CD14-positive monocyte (primary cell): ENCODE measurements at regions not wholly inside any gene's neighbourhood (a gene's known extent, or its start where the extent isn't known, plus 50 kb on each side); places are given as distances from the start of the nearest gene placed in this dataset.

Experiments
- DNase-seq, 3 donors: peaks; one replicate each; pipeline ENCODE4 v3.0.0-alpha.2; 2011 to 2022
- H2AFZ ChIP-seq: 2 replicates; pipeline ENCODE4 v1.6.0; 2012; ENCODE audit warnings: mild to moderate bottlenecking, low read depth, low read length, inconsistent platforms; ENCODE audit not compliant: insufficient read depth, poor library complexity, severe bottlenecking
- H3K27ac ChIP-seq, 2 donors: 1 replicate in 1 of 2; 2 replicates in 1 of 2; pipeline ENCODE4 v1.5.1; 2012 to 2013; ENCODE audit warnings: low read length in 2 of 2, control low read depth in 1 of 2, inconsistent platforms in 1 of 2, low read depth in 1 of 2, mild to moderate bottlenecking in 1 of 2
- H3K27me3 ChIP-seq, 2 donors: one replicate each; pipeline versions ENCODE4 v1.6.0 to v1.6.1; 2011 to 2013; ENCODE audit warnings: low read length in 2 of 2; ENCODE audit not compliant: control insufficient read depth in 2 of 2, insufficient read depth in 2 of 2
- H3K36me3 ChIP-seq, 2 donors: replicated peaks in 1 of 2; 1 replicate in 1 of 2; 2 replicates in 1 of 2; pipeline versions ENCODE4 v1.5.1 to v1.6.1; 2012 to 2013; ENCODE audit warnings: low read length in 2 of 2, control low read depth in 1 of 2, inconsistent platforms in 1 of 2, mild to moderate bottlenecking in 1 of 2; ENCODE audit not compliant: insufficient read depth in 2 of 2, control insufficient read depth in 1 of 2
- H3K4me1 ChIP-seq, 2 donors: 1 replicate in 1 of 2; 2 replicates in 1 of 2; pipeline versions ENCODE4 v1.5.1 to v1.6.1; 2012 to 2013; ENCODE audit warnings: low read length in 2 of 2, control low read depth in 1 of 2, inconsistent platforms in 1 of 2, mild to moderate bottlenecking in 1 of 2, moderate library complexity in 1 of 2; ENCODE audit not compliant: insufficient read depth in 2 of 2, control insufficient read depth in 1 of 2
- H3K4me2 ChIP-seq: replicated peaks from 2 replicates; pipeline ENCODE3; 2012; ENCODE audit warnings: low read length, moderate library complexity, mild to moderate bottlenecking; ENCODE audit not compliant: poor library complexity, severe bottlenecking; ENCODE audit errors: extremely low read depth
- H3K4me3 ChIP-seq, 3 experiments: fragments of 200-600 bp in 1 of 3; sonication (generic) in 1 of 3; replicated peaks in 1 of 3; 1 replicate in 2 of 3; 2 replicates in 1 of 3; pipeline ENCODE4 v1.5.1; 2011 to 2013; ENCODE audit warnings: low read length in 3 of 3, mild to moderate bottlenecking in 3 of 3, control low read depth in 2 of 3, low read depth in 2 of 3, inconsistent platforms in 1 of 3, moderate library complexity in 1 of 3
- H3K79me2 ChIP-seq: 2 replicates; pipeline ENCODE4 v1.6.0; 2012; ENCODE audit warnings: mild to moderate bottlenecking, control low read depth, inconsistent platforms, low read length, moderate library complexity; ENCODE audit not compliant: insufficient read depth
- H3K9ac ChIP-seq: 2 replicates; pipeline ENCODE4 v1.6.0; 2017; ENCODE audit warnings: low read length, mild to moderate bottlenecking; ENCODE audit not compliant: insufficient read depth, poor library complexity, severe bottlenecking
- H3K9me3 ChIP-seq, 2 donors: replicated peaks in 1 of 2; 1 replicate in 1 of 2; 2 replicates in 1 of 2; pipeline versions ENCODE4 v1.5.1 to v1.6.1; 2012 to 2013; ENCODE audit warnings: low read length in 2 of 2, control low read depth in 1 of 2; ENCODE audit not compliant: control insufficient read depth in 1 of 2, insufficient read depth in 1 of 2
- H4K20me1 ChIP-seq: 2 replicates; pipeline ENCODE4 v1.6.0; 2012; ENCODE audit warnings: mild to moderate bottlenecking, low read length, control low read depth, moderate library complexity; ENCODE audit not compliant: insufficient read depth
- H3K27ac Mint-ChIP-seq, 7 donors: one replicate each; pipeline ENCODE4 v1.8.0; 2020; ENCODE audit warnings: mild to moderate bottlenecking in 7 of 7, mixed read lengths in 7 of 7, moderate library complexity in 6 of 7, inconsistent platforms in 2 of 7
- H3K27me3 Mint-ChIP-seq, 3 donors: one replicate each; pipeline ENCODE4 v1.8.0; 2021 to 2022; ENCODE audit warnings: low read depth in 3 of 3, mild to moderate bottlenecking in 3 of 3, mixed read lengths in 3 of 3, moderate library complexity in 3 of 3, inconsistent platforms in 1 of 3
- H3K36me3 Mint-ChIP-seq, 2 donors: one replicate each; pipeline ENCODE4 v1.8.0; 2020; ENCODE audit warnings: mixed read lengths in 2 of 2, inconsistent platforms in 1 of 2, mild to moderate bottlenecking in 1 of 2
- H3K4me1 Mint-ChIP-seq: one replicate; pipeline ENCODE4 v1.8.0; 2020; ENCODE audit warnings: mild to moderate bottlenecking, mixed read lengths
- H3K4me3 Mint-ChIP-seq, 2 donors: one replicate each; pipeline ENCODE4 v1.8.0; 2020; ENCODE audit warnings: mild to moderate bottlenecking in 2 of 2, mixed read lengths in 2 of 2, moderate library complexity in 1 of 2
- H3K9me3 Mint-ChIP-seq, 7 donors: one replicate each; pipeline ENCODE4 v1.8.0; 2020 to 2022; ENCODE audit warnings: mixed read lengths in 7 of 7, mild to moderate bottlenecking in 6 of 7, moderate library complexity in 6 of 7, inconsistent platforms in 2 of 7
- CTCF ChIP-seq: fragments of 200-600 bp; IDR thresholded peaks from one replicate; pipeline ENCODE4 v1.8.0; 2022; ENCODE audit warnings: antibody characterized with exemption, mild to moderate bottlenecking
- WGBS: methylation state at CpG from one replicate; pipeline ENCODE4 v1.1.5; 2013; ENCODE audit warnings: missing lambda C conversion rate; ENCODE audit not compliant: insufficient coverage; 5-methylcytosine and 5-hydroxymethylcytosine counted together
- intact Hi-C, 2 donors: fragments of 100-400 bp; cut with micrococcal nuclease; formaldehyde crosslinking; loops; one replicate each; pipeline versions ENCODE4 v1.15.0 to v1.15.1; 2023

- Mint-ChIP-seq H3K27ac (no peak overlapping the region), H3K4me1 (peaks cover 6% of the 10 kb centered on the region), H3K4me3 (no peak overlapping the region), H3K36me3 (no peaks in the 10 kb centered on the region), H3K27me3 (peaks cover 6 to 12% (median 8%) of the 10 kb centered on the region in 3 donors), H3K9me3 (peaks cover 0 to 2% (median 0%) of the 10 kb centered on the region in 7 donors)
- no peaks in the 10 kb centered on the region for H3K36me3 ChIP-seq
- H3K79me2 ChIP-seq = no peaks in the 10 kb centered on the region
- H3K4me2 ChIP-seq = no peak overlapping the region
- no peaks in the 10 kb centered on the region for H3K9me3 ChIP-seq
- H2AFZ ChIP-seq = no peak overlapping the region
- no peak overlapping the region for H3K4me3 ChIP-seq
- peaks cover 0 to 4% of the 10 kb centered on the region in 2 donors for H3K4me1 ChIP-seq
- H3K9ac ChIP-seq = no peak overlapping the region
- H3K27me3 ChIP-seq = no peaks in the 10 kb centered on the region
- intact Hi-C loops = no loop called here
- TF ChIP-seq CTCF = no peak
- DNase-seq = no peak
- 69% methylated on average over 7 of the region's 10 CpGs for WGBS
- H4K20me1 ChIP-seq = no peaks in the 10 kb centered on the region
- no peak overlapping the region for H3K27ac ChIP-seq
Observed at GRCh38 chr17:79235808-79236207, 161.2 kb downstream of the ENGASE start.

DNA sequence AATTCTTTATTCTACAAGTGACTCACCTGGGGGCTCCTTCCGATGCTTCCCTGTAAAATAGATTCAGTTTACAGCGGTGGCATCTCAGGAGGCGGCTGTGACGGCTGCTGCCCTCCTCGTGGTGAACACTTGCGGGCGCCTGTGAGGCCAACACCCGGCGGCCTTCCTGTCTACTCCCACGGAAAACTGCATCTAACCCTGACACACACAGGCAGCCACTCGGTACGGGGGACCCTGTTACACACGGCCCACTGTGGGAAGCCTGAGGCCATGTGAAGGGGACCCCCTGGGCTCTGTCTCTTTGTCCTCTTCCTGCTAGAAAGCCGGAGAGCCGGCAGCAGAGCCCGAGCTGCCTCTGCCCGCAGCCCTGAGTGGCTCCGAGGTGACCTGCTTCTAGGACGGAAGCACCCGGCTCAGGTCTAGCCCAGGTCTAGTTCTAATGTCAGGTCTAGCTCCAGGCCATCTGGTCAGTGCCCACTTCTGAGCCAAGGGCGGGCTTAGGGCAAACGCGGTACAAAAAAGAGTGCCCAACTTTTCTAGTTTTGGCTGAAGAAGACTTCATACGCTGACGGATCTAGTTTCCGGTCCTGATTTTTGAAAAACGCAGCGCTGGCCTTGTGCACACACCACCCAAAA, 159.4 kb downstream of the ENGASE start:
- Histone ChIP-seq H3K27ac (no peak overlapping the region), H3K9me3 (no peaks in the 10 kb centered on the region), H3K27me3 (no peaks in the 10 kb centered on the region), H3K4me3 (no peak overlapping the region), H3K4me2 (no peak overlapping the region), H4K20me1 (no peaks in the 10 kb centered on the region), H3K9ac (no peak overlapping the region), H2AFZ (no peak overlapping the region), H3K4me1 (peaks cover 0 to 4% of the 10 kb centered on the region in 2 donors), H3K36me3 (no peaks in the 10 kb centered on the region), H3K79me2 (no peaks in the 10 kb centered on the region)
- no peak for DNase-seq
- intact Hi-C loops = no loop called here
- Mint-ChIP-seq H3K4me3 (no peak overlapping the region), H3K4me1 (peaks cover 6% of the 10 kb centered on the region), H3K9me3 (peaks cover 0 to 2% (median 0%) of the 10 kb centered on the region in 7 donors), H3K27ac (no peak overlapping the region), H3K27me3 (peaks cover 6 to 16% (median 16%) of the 10 kb centered on the region in 3 donors), H3K36me3 (no peaks in the 10 kb centered on the region)
- 88% methylated on average over 28 of the region's 28 CpGs for WGBS
- no peak for TF ChIP-seq CTCF
